ENCODE measurements at regions not wholly inside any gene's neighbourhood (a gene's known extent, or its start where the extent isn't known, plus 50 kb on each side); places are given as distances from the start of the nearest gene placed in this dataset.

DNA sequence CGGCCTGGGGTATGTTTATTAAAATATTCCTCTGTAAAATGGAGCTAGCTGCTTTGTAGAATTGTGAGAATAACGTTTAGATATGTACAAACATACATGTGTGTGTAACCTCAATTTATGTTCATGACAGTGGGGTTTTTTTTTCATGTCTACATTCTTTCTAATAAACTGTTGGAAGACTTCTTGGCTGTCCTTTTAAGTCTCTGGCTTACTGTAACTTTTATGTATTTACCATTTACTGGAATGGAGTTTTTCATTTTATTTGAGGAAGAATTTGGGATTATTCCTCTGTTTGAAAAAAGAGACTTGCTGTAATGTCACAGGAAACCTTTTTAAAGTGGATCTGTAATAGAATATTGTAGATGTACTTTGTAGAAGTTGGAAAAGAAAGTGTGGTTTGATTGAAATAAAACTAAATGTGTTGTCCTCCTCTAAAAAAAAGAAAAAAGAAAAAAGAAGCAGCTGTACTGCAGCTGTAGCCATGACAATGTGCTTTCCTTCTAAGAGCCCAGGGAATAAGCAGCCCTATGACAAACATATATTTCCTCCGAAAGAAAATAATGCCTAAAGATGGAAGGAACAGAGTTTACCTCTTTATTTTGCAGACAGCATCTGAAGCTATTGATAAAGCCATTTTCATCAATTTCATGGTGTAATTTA lies 71.2 kb upstream of the FREM1 start:
- no peak overlapping the region for H3K4me3 ChIP-seq (ENCODE audit: control insufficient read depth, low read depth, low read length)
- DNase-seq (ENCODE audit: low read depth) = no peak
- TF ChIP-seq, protein P1, sequence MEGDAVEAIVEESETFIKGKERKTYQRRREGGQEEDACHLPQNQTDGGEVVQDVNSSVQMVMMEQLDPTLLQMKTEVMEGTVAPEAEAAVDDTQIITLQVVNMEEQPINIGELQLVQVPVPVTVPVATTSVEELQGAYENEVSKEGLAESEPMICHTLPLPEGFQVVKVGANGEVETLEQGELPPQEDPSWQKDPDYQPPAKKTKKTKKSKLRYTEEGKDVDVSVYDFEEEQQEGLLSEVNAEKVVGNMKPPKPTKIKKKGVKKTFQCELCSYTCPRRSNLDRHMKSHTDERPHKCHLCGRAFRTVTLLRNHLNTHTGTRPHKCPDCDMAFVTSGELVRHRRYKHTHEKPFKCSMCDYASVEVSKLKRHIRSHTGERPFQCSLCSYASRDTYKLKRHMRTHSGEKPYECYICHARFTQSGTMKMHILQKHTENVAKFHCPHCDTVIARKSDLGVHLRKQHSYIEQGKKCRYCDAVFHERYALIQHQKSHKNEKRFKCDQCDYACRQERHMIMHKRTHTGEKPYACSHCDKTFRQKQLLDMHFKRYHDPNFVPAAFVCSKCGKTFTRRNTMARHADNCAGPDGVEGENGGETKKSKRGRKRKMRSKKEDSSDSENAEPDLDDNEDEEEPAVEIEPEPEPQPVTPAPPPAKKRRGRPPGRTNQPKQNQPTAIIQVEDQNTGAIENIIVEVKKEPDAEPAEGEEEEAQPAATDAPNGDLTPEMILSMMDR (conservative IDR thresholded peaks at IDR 0.05; ENCODE audit: control insufficient read depth, insufficient read depth, low read depth, low read length) = no peak

DNA sequence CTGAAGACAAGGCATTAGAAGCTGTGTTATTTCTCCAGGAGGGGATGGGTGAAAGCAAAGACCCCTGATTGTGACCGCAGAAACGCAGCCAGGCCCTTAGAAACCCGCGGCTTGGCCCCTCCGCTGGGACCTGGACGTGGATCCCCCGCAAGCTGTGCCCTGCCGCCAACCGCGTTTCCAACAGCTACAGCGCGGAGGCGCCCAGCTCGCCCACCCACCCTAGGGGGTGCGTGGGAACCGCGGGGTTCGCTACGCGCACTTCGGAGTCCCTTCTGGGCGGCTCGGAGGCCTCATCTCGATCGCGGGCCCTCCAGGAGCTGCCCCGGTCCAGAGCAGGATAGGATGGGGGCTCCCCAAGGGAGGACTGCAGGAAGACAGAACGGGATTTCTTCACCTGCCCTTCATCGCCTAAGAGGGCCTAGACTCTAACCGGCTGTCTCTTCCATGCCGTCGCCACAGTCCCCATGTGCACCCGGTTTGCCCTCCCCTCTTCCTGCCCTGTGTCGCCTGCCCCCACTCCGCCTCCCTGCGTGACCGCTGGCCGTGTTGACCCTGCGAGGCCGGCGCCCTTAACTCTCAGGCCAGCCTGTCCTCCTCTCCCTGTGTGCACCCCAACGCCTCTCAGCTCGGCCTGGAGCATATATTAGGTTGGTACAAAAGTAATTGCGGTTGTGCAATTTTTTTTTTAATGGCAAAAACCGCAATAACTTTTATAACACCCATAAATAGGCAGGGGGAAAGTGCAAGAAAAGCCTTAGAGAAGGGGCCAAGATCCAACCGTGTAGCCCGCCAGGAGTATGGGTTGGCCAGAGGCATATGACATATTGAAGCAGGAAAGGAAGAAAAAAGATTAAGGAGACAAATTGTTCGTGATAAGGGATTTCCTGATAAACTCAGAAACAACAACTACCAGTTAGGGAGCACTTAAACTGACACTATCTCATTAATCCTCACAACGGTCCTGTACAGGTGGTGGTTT lies 68.1 kb upstream of the FREM1 start:
- TF ChIP-seq, protein P1 (conservative IDR thresholded peaks at IDR 0.05; ENCODE audit: control insufficient read depth, insufficient read depth, low read depth, low read length) = no peak
- DNase-seq (ENCODE audit: low read depth) = no peak
- no peak overlapping the region for H3K4me3 ChIP-seq (ENCODE audit: control insufficient read depth, low read depth, low read length)

DNA sequence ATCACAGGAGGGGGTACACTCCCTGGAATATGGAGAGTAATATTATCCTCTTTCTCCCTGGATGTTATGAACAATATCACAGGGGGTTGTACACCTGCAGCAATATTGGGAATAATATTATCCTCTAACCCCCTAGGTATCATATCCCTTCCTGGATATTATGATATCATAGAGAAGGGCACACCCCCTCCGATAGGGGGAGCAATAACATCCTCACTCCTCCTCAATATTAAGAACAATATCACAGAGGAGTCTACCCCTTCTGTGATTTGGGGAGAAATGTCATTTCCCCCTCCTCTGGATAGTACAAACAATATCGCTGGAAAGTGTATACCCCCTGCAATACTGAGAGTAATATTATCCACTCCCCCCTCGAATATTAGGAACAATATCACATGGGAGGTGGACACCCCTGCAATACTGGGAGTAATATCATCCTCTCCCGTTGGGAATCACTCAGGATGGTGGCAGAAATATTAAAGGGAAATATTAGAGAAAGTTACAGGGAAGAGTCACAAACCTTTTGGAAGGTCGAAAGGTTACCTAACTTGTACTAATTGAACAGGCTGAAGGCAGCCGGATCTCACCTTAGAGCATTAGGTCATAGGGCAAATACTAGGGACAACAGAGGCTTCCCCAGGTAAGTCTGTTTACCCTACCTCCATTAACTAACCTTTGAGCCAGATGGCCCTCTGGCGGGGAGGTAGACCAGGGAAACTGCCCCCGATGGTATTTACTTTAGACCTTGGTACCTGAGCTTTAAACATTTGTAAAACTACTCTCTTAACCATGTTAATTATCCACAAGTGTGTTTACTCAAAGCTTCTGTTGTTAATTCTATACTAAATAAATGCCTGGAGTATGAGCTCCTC lies 57.5 kb upstream of the FREM1 start:
- TF ChIP-seq, protein P1 (conservative IDR thresholded peaks at IDR 0.05; ENCODE audit: control insufficient read depth, insufficient read depth, low read depth, low read length) = no peak
- no peak for DNase-seq (ENCODE audit: low read depth)

DNA sequence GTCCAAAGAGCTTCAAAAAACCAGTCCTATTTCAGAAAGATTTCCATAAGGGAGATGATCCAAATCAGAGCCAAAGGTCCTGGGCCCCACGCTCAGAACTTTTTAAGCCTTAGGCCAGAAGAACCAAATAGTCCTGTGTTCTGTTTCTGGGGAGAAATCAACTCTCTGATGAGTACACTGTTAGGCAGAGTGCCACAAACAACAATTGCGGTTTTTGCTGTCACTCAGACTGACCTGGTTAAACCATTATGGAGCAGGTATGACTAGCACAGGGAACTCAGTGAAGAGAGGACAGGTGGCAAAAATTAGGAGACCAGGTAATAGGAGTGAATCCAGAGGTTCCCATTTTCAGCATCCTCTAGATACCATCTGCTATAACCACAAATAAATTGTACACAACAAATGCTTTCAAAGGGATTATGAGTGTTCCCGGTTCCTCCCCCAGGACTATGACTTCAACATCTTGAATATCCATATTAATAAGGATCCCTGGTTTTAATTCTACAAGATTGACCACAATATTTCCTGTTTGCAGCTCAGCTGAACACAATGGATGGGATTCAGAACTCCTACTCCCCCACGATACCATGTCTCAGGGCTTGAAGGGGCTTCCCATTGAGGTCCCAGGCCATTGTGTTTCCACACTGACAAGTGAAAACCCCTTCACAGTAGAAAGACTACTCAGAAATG lies 52.1 kb upstream of the FREM1 start:
- H3K4me3 ChIP-seq (ENCODE audit: control insufficient read depth, low read depth, low read length) = no peak overlapping the region
- peak; percentile 58 for DNase-seq (ENCODE audit: low read depth)
- TF ChIP-seq, protein P1 (conservative IDR thresholded peaks at IDR 0.05; ENCODE audit: control insufficient read depth, insufficient read depth, low read depth, low read length) = no peak

More for the DNA sequence above, 57.5 kb upstream of the FREM1 start:
- H3K4me3 ChIP-seq (ENCODE audit: control insufficient read depth, low read depth, low read length) = no peak overlapping the region

DNA sequence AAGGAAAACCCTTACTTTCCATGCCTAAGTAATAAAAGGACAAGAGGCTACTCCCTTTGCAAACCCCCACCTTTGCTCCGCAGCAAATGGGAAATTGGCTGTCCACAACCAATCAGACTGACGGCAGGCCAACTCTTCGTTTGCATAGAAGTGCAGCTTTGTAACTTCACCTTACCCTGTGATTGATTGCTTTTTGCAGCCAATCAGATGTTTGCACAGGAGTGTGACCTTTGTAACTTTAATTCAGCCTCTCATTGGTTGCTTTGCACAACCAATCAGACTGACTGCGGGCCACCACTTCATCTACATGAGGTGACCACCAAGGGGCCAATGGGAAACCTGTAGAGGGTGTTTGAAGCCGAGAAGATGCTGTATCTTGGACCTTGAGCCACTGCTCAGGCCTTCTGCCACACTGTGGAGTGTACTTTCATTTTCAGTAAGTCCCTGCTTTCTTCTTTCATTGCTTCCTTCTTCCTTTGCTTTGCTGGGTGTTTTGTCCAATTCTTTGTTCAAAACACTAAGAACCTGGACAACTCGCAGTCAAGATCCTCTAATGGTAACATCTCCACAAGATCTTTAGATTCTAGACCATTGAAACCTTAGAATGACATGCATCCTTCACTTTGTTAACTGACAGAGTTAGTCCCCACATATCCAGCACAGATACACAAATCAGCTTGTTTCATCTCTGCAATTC lies 51.3 kb upstream of the FREM1 start:
- H3K4me3 ChIP-seq (ENCODE audit: control insufficient read depth, low read depth, low read length) = no peak overlapping the region
- DNase-seq (ENCODE audit: low read depth) = peak; percentile 17
- TF ChIP-seq, protein P1 (conservative IDR thresholded peaks at IDR 0.05; ENCODE audit: control insufficient read depth, insufficient read depth, low read depth, low read length) = no peak

Data from fibroblast of mammary gland (primary cell).